ENCODE measurements at regions not wholly inside any gene's neighbourhood (a gene's known extent, or its start where the extent isn't known, plus 50 kb on each side); places are given as distances from the start of the nearest gene placed in this dataset.
"Not testable (repeated sequence)": the region's sequence is repeated elsewhere in the genome, so short reads cannot be mapped to it uniquely, and the experiment has no call there.

DNA sequence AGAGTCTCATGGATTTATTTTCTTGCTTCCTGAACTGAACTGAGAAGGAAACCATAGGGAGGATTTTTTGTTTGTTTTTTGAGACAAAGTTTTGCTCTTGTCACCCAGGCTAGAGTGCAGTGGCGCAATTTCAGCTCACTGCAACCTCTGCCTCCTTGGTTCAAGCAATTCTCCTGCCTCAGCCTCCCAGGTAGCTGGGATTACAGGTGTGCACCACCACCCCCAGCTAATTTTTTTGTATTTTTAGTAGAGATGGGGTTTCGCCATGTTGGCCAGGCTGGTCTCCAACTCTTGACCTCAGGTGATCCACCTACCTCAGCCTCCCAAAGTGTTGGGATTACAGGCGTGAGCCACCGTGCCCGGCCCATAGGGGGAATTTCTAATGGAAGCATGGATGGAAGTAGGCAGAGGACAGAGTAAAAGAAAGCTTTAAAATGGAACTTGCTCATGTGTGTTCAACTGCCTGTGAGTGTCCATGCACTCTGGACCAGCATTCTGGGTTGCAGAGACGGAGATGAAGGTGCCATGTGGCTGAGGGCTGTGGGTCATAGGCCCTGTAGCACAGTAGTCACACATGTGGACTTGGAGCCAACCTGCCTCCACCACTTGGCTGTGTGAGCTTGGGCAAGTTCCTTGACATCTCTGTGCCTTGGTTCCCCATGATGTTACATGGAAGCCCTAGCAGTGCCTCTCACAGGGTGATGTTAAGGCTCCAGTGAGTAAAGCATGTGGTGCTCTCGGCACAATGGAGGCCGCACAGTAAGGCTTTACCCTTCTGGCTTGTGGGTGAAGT lies 68.5 kb upstream of the ID2 start:
- H3K27ac Mint-ChIP-seq, ATAC-seq, POLR2A ChIA-PET, H3K4me3 Mint-ChIP-seq: not testable (repeated sequence)
- peaks cover 0 to 10% (median 0%) of the 10 kb centered on the region in 3 donors for H3K36me3 Mint-ChIP-seq
- peaks cover 0 to 10% (median 0%) of the 10 kb centered on the region in 5 donors for H3K27me3 Mint-ChIP-seq
- H3K4me1 Mint-ChIP-seq: peaks cover 11 to 15% (median 12%) of the 10 kb centered on the region in 4 donors
- peak in 1 of 10 donors; percentile 13 for DNase-seq
- peaks cover 0 to 12% (median 5%) of the 10 kb centered on the region in 9 donors for H3K9me3 Mint-ChIP-seq

DNA sequence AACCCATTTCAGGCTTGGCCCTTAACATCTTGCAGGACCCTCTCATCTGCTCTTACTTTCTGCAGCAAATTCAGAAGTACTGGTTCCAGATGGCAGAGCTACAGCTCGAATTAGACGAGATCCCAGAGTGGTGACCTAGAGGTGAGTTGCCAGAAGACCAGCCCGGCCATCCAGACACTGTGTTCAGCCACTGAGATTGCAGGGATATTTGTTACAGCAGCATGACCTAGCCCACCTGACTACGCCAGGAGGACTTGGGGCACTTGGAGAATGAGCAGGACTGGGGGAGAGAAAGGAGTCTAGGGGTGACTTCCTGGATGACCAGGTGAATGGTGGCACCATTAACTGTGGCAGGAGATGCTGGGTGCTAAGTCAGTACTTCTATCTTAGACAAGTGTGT lies 67.2 kb upstream of the ID2 start:
- DNase-seq (peak in 1 of 10 donors; percentile 21), ATAC-seq (no peak)
- Mint-ChIP-seq H3K9me3 (peaks cover 0 to 12% (median 5%) of the 10 kb centered on the region in 9 donors), H3K4me1 (peaks cover 4 to 9% (median 4%) of the 10 kb centered on the region in 4 donors), H3K27ac (peak overlapping the region in 1 of 10 donors; percentile 60), H3K36me3 (peaks cover 0 to 10% (median 0%) of the 10 kb centered on the region in 3 donors), H3K4me3 (no peak overlapping the region), H3K27me3 (peaks cover 0 to 6% (median 0%) of the 10 kb centered on the region in 5 donors)
- POLR2A ChIA-PET: no interaction called here

DNA sequence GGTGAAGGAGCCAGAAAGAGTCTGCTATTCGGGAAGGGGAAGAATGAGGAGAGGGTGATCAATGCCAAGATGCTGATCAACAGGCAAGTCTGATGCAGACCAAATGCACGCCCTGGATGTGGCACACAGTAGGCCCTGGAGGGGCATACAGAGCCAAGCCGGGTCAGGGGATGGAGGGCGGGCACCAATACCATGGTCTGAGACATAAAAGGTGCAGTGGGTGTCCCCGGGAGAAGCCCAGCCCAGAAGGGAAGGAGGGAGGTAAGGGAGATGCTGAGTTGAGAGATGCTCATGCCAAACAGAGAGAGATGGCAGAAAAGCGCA lies 66.6 kb upstream of the ID2 start:
- Mint-ChIP-seq H3K4me1 (peaks cover 4 to 9% (median 4%) of the 10 kb centered on the region in 4 donors), H3K4me3 (no peak overlapping the region), H3K27ac (no peak overlapping the region), H3K9me3 (peaks cover 0 to 10% (median 5%) of the 10 kb centered on the region in 9 donors), H3K36me3 (peaks cover 0 to 8% (median 0%) of the 10 kb centered on the region in 3 donors), H3K27me3 (peaks cover 0 to 6% (median 0%) of the 10 kb centered on the region in 5 donors)
- POLR2A ChIA-PET: no interaction called here
- DNase-seq (peak in 1 of 10 donors; percentile 7), ATAC-seq (no peak)

DNA sequence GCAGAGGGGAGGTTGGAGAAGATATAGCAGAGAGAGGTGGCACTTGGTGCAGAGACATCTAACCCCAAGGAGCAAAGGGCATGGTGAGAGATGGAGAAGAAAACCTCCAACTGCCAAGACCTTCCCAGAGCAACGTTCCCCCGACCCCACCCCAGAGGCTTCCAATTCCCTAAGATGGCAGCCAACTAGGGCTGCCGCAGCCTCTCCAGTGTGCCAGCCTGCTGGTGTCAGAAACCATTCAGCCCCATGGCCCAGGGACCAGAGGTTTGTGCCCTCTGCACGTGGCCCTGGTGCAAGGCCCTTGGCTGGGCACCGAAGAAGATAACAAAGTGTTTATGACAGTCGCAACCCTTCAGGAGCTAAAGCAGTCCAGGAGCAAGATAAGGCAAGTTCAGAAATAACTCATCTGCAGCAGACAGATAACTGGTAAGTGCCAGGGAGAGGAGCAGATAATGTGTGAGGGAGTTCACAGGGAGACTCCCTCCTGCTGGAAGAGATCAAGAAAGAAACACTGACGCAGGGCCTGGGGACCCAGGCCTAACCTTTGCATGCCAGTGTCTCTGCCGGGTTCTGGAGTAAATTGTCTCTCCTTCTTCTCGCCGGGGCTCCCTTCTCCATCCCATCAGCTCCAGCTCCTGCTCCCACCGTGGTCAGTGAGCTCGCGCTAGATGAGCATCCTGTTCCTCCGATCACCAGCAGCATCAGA lies 66.1 kb upstream of the ID2 start:
- DNase-seq (peak in 1 of 10 donors; percentile 47), ATAC-seq (no peak)
- Mint-ChIP-seq H3K9me3 (peaks cover 0 to 4% (median 3%) of the 10 kb centered on the region in 9 donors), H3K27ac (no peak overlapping the region), H3K4me1 (peaks cover 4 to 9% (median 4%) of the 10 kb centered on the region in 4 donors), H3K27me3 (peaks cover 0 to 6% (median 0%) of the 10 kb centered on the region in 5 donors), H3K36me3 (peaks cover 0 to 3% (median 0%) of the 10 kb centered on the region in 3 donors), H3K4me3 (no peak overlapping the region)
- POLR2A ChIA-PET: no interaction called here

DNA sequence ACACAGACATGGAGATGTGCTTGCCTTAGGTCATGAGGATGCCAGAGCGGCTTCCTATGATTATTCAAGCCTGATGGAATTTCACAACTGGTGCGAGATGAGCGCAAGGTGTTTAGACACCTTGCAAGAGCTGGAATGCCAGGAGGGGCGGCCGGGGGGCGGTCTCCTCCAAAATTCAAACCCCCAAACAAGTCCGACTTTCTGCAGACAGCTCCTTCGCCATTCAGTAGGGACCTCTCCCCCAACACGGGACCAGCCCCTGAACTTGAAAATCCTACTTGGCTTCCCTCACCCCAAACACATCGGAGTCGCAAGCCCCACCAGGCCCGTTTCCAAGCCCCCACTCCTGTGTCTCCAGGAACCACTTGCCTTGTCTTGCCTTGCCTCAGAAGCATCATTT lies 64.8 kb upstream of the ID2 start:
- H3K27me3 Mint-ChIP-seq: peaks cover 0 to 6% (median 2%) of the 10 kb centered on the region in 5 donors
- DNase-seq: peak in 1 of 10 donors; percentile 54
- no peak for ATAC-seq
- H3K36me3 Mint-ChIP-seq: no peaks in the 10 kb centered on the region
- no peaks in the 10 kb centered on the region for H3K9me3 Mint-ChIP-seq
- H3K4me3 Mint-ChIP-seq: no peak overlapping the region
- H3K4me1 Mint-ChIP-seq: peaks cover 0 to 7% (median 4%) of the 10 kb centered on the region in 4 donors
- POLR2A ChIA-PET: no interaction called here
- H3K27ac Mint-ChIP-seq: no peak overlapping the region

DNA sequence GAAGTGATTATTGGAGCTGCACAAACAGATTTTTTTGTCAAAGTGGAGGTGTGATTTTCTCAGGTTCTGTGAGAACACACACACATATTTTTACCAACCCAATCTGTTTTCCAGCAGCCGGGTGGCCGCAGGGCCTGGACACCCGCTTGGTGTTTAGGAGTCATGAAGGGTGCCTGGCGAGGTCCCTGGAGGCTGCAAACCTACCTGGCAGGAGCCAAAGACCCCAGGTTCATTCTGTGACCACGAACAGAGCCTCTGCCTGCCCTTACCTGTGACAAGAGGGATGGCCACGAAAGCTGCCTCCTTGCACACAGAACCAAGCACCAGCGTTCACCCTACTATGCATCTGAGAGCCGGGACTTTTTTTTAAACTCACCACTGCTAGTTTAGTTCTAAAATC lies 64.3 kb upstream of the ID2 start:
- peaks cover 0 to 7% (median 4%) of the 10 kb centered on the region in 4 donors for H3K4me1 Mint-ChIP-seq
- ATAC-seq (no peak), DNase-seq (peak in 1 of 10 donors; percentile 10)
- H3K9me3 Mint-ChIP-seq: no peaks in the 10 kb centered on the region
- H3K36me3 Mint-ChIP-seq: no peaks in the 10 kb centered on the region
- peaks cover 0 to 6% (median 2%) of the 10 kb centered on the region in 5 donors for H3K27me3 Mint-ChIP-seq
- POLR2A ChIA-PET: no interaction called here
- H3K4me3 Mint-ChIP-seq: no peak overlapping the region
- H3K27ac Mint-ChIP-seq: no peak overlapping the region

DNA sequence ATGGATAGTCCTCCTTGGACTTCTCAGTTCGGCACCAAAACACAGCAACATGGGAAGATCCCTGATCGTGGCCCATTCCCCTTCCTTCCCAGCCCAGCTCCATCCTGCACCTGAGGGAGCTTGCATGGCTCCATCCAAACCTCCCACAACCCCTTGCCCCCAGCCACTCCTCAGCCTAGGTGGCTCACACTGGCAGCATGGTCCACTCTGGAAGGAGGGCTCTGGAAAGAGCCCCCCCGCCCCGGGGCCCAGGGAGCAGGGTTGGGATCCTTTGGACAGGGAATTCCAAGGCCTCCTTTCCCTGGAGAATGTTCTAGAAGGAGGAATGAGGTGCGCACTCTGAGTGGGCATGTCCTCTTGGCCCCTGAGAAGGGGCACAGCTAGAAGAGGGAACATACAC lies 62.8 kb upstream of the ID2 start:
- Mint-ChIP-seq H3K36me3 (no peaks in the 10 kb centered on the region), H3K4me1 (peaks cover 0 to 3% (median 0%) of the 10 kb centered on the region in 4 donors), H3K27me3 (peaks cover 0 to 15% (median 5%) of the 10 kb centered on the region in 5 donors), H3K27ac (no peak overlapping the region), H3K4me3 (no peak overlapping the region), H3K9me3 (no peaks in the 10 kb centered on the region)
- no peak for ATAC-seq
- peak in 1 of 10 donors; percentile 50 for DNase-seq
- POLR2A ChIA-PET: no interaction called here

DNA sequence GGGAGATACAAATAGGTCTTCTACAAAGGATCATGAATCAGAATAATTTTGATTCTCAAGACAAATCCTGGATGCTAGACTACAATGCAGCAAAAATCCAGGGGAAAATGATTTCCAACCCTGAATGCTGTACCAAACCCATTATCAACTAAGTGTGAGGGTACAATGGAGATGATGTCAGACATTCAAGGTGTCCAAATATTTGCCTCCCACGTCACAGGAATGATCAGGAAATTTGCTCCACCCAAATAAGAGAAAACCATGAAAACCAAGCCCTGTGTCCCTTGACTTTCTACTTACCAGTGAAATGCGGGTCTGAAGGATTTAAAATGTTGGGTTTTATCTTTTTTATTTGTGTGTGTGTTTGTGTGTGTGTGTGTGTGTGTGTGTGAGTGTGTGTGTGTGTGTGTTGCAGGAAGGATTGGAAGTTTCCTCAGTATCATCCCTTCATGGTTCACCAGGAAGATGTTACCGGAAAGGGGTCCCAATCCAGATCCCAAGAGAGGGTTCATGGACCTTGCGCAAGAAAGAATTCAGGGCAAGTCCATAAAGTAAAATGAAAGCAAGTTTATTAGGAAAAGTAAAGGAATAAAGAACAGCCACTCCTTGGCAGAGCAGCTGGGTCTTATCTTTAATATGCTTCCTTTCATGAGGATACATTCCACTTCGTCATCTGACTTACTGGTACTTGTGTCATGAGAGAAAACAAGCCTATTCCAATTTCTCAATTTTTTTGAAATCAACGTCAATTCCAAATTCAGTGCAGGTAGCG lies 61.1 kb upstream of the ID2 start:
- Mint-ChIP-seq H3K4me3 (no peak overlapping the region), H3K36me3 (no peaks in the 10 kb centered on the region), H3K4me1 (no peaks in the 10 kb centered on the region), H3K27me3 (peaks cover 0 to 10% (median 5%) of the 10 kb centered on the region in 5 donors), H3K9me3 (no peaks in the 10 kb centered on the region), H3K27ac (no peak overlapping the region)
- DNase-seq (no peak), ATAC-seq (no peak)
- POLR2A ChIA-PET: no interaction called here

DNA sequence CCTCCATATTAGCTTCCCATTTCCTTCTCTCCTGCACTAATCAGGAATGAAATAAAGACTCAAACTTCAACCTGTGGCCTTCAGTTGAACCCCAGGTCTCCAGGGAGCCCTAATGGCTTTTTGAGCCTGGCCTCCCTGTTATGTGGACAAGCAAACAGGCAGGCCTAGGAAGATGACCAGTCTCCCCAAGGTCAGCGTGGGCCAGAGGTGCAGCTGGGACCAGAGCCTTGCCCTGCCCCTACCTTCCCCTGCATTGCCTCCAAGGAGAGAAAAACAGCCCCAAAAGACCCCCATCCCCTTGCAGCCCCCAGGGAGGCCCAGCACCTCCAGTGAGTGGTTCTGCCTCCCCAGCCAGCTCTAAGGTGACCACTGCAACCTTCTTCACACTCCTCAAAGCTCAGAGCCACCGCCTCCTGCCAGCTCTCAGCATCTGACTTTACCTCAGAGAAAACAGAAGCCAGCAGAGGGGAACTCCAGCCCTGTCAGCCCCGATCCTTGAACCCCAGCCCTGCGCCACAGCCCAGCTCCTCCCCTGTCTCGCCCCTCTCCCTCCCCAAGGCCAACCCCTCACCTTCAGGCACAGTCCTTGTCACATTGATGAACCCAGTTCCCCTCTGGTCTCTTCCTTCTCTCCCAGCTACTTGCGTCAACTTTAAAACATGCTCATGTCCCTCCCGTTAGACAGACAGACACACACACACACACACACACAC lies 59.5 kb upstream of the ID2 start:
- ATAC-seq: no peak
- H3K27me3 Mint-ChIP-seq: peaks cover 0 to 10% (median 5%) of the 10 kb centered on the region in 5 donors
- no peaks in the 10 kb centered on the region for H3K36me3 Mint-ChIP-seq
- no peak overlapping the region for H3K4me3 Mint-ChIP-seq
- H3K4me1 Mint-ChIP-seq: no peaks in the 10 kb centered on the region
- POLR2A ChIA-PET: interaction anchor here (0.7 kb wide), 1 partner anchor 62 kb away, joined by 5 read pairs; no protein-coding TSS in a partner anchor
- peak in 1 of 10 donors; percentile 62 for DNase-seq
- H3K27ac Mint-ChIP-seq: no peak overlapping the region
- no peaks in the 10 kb centered on the region for H3K9me3 Mint-ChIP-seq

DNA sequence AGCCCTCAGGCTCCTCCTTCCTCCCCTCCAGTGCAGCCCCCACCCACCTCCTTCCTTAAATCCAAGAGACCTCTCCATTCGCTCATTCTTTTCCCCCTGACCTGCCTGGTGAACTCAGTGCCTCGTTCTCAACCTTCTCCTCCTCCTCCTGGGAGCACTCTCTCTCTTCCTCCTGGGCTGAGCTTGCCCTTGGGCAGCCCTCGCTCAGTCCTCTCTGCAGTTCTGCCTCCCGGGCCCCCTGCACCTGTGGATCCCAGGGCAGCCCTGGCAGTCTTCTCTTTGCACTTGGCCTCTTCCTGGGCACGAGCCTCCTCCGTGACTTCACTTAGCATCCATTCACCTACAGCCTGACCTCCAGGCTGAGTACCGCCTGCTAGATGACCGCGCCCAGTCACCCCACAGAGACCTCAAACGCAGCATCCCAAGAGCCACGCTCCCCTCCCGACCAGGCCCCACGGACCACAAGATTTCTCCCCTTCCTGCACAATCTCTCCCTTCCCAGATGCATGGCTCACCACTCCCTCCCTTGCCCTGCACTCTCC lies 58.9 kb upstream of the ID2 start:
- Mint-ChIP-seq H3K9me3 (no peaks in the 10 kb centered on the region), H3K4me3 (no peak overlapping the region), H3K27ac (peak overlapping the region in 1 of 10 donors; percentile 67), H3K4me1 (no peaks in the 10 kb centered on the region), H3K36me3 (no peaks in the 10 kb centered on the region), H3K27me3 (peaks cover 0 to 10% (median 5%) of the 10 kb centered on the region in 5 donors)
- DNase-seq (peak in 1 of 10 donors; percentile 34), ATAC-seq (no peak)
- POLR2A ChIA-PET: no interaction called here

DNA sequence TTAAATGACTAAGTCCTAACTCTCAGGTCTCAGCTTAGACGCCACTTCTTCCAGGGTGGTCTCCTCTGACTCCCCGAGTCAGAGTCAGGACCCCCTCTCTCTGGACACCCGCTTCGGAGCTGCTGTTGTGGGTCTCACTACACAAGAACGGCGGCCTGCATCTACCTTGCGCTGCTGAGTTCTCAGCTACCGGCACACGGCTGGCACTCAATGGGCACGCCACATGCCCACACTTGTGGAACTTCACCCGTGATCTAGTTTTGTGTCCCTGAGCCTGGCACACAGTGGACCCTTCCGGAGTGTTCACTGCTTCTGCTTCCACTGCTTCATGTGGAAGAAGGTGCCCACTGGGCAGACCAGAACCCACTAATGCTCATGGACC lies 58.3 kb upstream of the ID2 start:
- DNase-seq: peak in 1 of 10 donors; percentile 19
- Mint-ChIP-seq H3K27ac (no peak overlapping the region), H3K4me3 (no peak overlapping the region), H3K27me3 (peaks cover 0 to 10% (median 5%) of the 10 kb centered on the region in 5 donors), H3K9me3 (no peaks in the 10 kb centered on the region), H3K4me1 (peaks cover 0 to 2% (median 0%) of the 10 kb centered on the region in 4 donors), H3K36me3 (no peaks in the 10 kb centered on the region)
- no peak for ATAC-seq
- POLR2A ChIA-PET: no interaction called here
